Ishikawa (cell line): ENCODE measurements at regions not wholly inside any gene's neighbourhood (a gene's known extent, or its start where the extent isn't known, plus 50 kb on each side); places are given as distances from the start of the nearest gene placed in this dataset.

ENCODE experiments used
- CEBPB ChIP-seq: IDR thresholded peaks from 2 replicates; pipeline ENCODE4 v1.6.1; 2012
- CREB1 ChIP-seq: IDR thresholded peaks from 2 replicates; pipeline ENCODE4 v1.6.1; 2012; ENCODE audit warnings: low read depth
- EP300 ChIP-seq: IDR thresholded peaks from 2 replicates; pipeline ENCODE4 v1.6.1; 2012; ENCODE audit warnings: borderline replicate concordance
- FOXM1 ChIP-seq: IDR thresholded peaks from 2 replicates; pipeline ENCODE4 v1.6.1; 2012; ENCODE audit warnings: low read depth, borderline replicate concordance
- NFIC ChIP-seq: IDR thresholded peaks from 2 replicates; pipeline ENCODE4 v1.6.1; 2012
- RAD21 ChIP-seq: IDR thresholded peaks from 2 replicates; pipeline ENCODE4 v1.6.1; 2012; ENCODE audit warnings: low read depth
- REST ChIP-seq: IDR thresholded peaks from 2 replicates; pipeline ENCODE4 v1.6.1; 2012; ENCODE audit warnings: low read depth, mild to moderate bottlenecking
- TAF1 ChIP-seq: IDR thresholded peaks from 2 replicates; pipeline ENCODE4 v1.6.1; 2012; ENCODE audit warnings: low read depth, mild to moderate bottlenecking
- TCF12 ChIP-seq: IDR thresholded peaks from 2 replicates; pipeline ENCODE4 v1.6.1; 2012; ENCODE audit warnings: low read depth
- TEAD4 ChIP-seq: IDR thresholded peaks from 2 replicates; pipeline ENCODE4 v1.6.1; 2012
- YY1 ChIP-seq: IDR thresholded peaks from 2 replicates; pipeline ENCODE4 v1.6.1; 2012; ENCODE audit warnings: low read depth
- ZBTB7A ChIP-seq: IDR thresholded peaks from 2 replicates; pipeline ENCODE4 v1.6.1; 2012; ENCODE audit warnings: low read depth
- TF ChIP-seq, protein P1 (sequence below): IDR thresholded peaks from 2 replicates; pipeline ENCODE4 v1.6.1; 2012

GRCh38 chr9:28934111-28934510, 1360.8 kb upstream of the C9orf72 start:
- TF ChIP-seq EP300 (no peak), RAD21 (no peak), CREB1 (no peak), CEBPB (no peak), FOXM1 (no peak), NFIC (no peak), ZBTB7A (no peak), REST (no peak), YY1 (no peak), TCF12 (no peak), TAF1 (no peak), TEAD4 (no peak)
- TF ChIP-seq, protein P1, sequence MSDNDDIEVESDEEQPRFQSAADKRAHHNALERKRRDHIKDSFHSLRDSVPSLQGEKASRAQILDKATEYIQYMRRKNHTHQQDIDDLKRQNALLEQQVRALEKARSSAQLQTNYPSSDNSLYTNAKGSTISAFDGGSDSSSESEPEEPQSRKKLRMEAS: no peak
